Neural cell (in vitro differentiated cells): ENCODE measurements at regions not wholly inside any gene's neighbourhood (a gene's known extent, or its start where the extent isn't known, plus 50 kb on each side); places are given as distances from the start of the nearest gene placed in this dataset.

Experiments
- H2AFZ ChIP-seq: fragments of 200-600, 300-800 bp; sonication (generic), shearing (Covaris generic); 2 replicates; pipeline ENCODE4 v1.6.0; 2014; ENCODE audit warnings: low read depth, mild to moderate bottlenecking, antibody characterized with exemption, low read length, moderate library complexity
- H3F3A ChIP-seq: fragments of 200-600 bp; shearing (Covaris generic); 2 replicates; pipeline ENCODE4 v1.6.1; 2016; ENCODE audit warnings: mild to moderate bottlenecking, moderate library complexity, mixed read lengths, antibody characterized with exemption, low read length; ENCODE audit not compliant: insufficient read depth, poor library complexity, severe bottlenecking
- H3K27ac ChIP-seq: fragments of 200-600, 300-800 bp; sonication (generic), shearing (Covaris generic); 2 replicates; pipeline ENCODE4 v1.5.1; 2014; ENCODE audit warnings: mild to moderate bottlenecking, low read length, moderate library complexity
- H3K27me3 ChIP-seq: fragments of 300-800, 200-600 bp; sonication (generic), shearing (Covaris generic); 2 replicates; pipeline ENCODE4 v1.6.0; 2014; ENCODE audit warnings: mild to moderate bottlenecking, low read depth, low read length, moderate library complexity; ENCODE audit not compliant: insufficient read depth
- H3K36me3 ChIP-seq: fragments of 300-800, 200-600 bp; sonication (generic), shearing (Covaris generic); 2 replicates; pipeline ENCODE4 v1.5.1; 2014; ENCODE audit warnings: mild to moderate bottlenecking, antibody characterized with exemption, low read length, moderate library complexity; ENCODE audit not compliant: insufficient read depth
- H3K4me2 ChIP-seq: fragments of 300-800, 200-600 bp; sonication (generic), shearing (Covaris generic); 2 replicates; pipeline ENCODE4 v1.6.0; 2014; ENCODE audit warnings: mild to moderate bottlenecking, low read length
- H3K4me3 ChIP-seq: fragments of 300-800, 200-600 bp; sonication (generic), shearing (Covaris generic); 2 replicates; pipeline ENCODE4 v1.5.1; 2014; ENCODE audit warnings: mild to moderate bottlenecking, low read length, moderate library complexity
- H3K79me2 ChIP-seq: fragments of 200-600 bp; shearing (Covaris generic); replicated peaks from 2 replicates; pipeline ENCODE4 v1.6.0; 2014; ENCODE audit warnings: mild to moderate bottlenecking, low read length, moderate library complexity; ENCODE audit not compliant: insufficient read depth
- H3K9ac ChIP-seq: fragments of 300-800, 200-600 bp; sonication (generic), shearing (Covaris generic); 2 replicates; pipeline ENCODE4 v1.6.1; 2016; ENCODE audit warnings: mild to moderate bottlenecking, low read length, mixed read lengths
- H3K9me2 ChIP-seq: fragments of 200-600 bp; shearing (Covaris generic); 2 replicates; pipeline ENCODE4 v1.6.1; 2016; ENCODE audit warnings: mild to moderate bottlenecking, low read length, mixed read lengths; ENCODE audit not compliant: insufficient read depth
- H3K9me3 ChIP-seq: fragments of 200-600, 300-800 bp; sonication (generic), shearing (Covaris generic); 2 replicates; pipeline ENCODE4 v1.6.1; 2016; ENCODE audit warnings: mild to moderate bottlenecking, mixed run types, low read length, moderate library complexity, mixed read lengths
- H4K20me1 ChIP-seq: fragments of 200-600 bp; shearing (Covaris generic); 2 replicates; pipeline ENCODE4 v1.6.1; 2016; ENCODE audit warnings: mild to moderate bottlenecking, mixed run types; ENCODE audit not compliant: insufficient read depth
- EP300 ChIP-seq: fragments of 450-650 bp; conservative IDR thresholded peaks from 2 replicates; pipeline ENCODE4 v1.6.1; 2014; ENCODE audit warnings: antibody characterized with exemption, mild to moderate bottlenecking, moderate library complexity; ENCODE audit not compliant: poor library complexity, severe bottlenecking
- EZH2 ChIP-seq: fragments of 200-600, 300-800 bp; shearing (Covaris generic), sonication (generic); IDR thresholded peaks from 2 replicates; pipeline ENCODE4 v1.6.1; 2014; ENCODE audit warnings: antibody characterized with exemption, low read length, borderline replicate concordance, mild to moderate bottlenecking; ENCODE audit not compliant: insufficient read depth, poor library complexity, severe bottlenecking
- MXI1 ChIP-seq: fragments of 450-650 bp; conservative IDR thresholded peaks from 2 replicates; pipeline ENCODE4 v1.6.1; 2014; ENCODE audit warnings: antibody characterized with exemption, mild to moderate bottlenecking; ENCODE audit not compliant: poor library complexity, severe bottlenecking
- POLR2AphosphoS5 ChIP-seq: IDR thresholded peaks from 2 replicates; pipeline ENCODE4 v1.6.1; 2012
- RAD21 ChIP-seq: fragments of 450-650 bp; conservative IDR thresholded peaks from 2 replicates; pipeline ENCODE4 v1.6.1; 2014; ENCODE audit warnings: antibody characterized with exemption, mild to moderate bottlenecking, moderate library complexity
- REST ChIP-seq: IDR thresholded peaks from 2 replicates; pipeline ENCODE4 v1.6.1; 2012; ENCODE audit warnings: borderline replicate concordance
- SMC3 ChIP-seq: fragments of 450-650 bp; conservative IDR thresholded peaks from 2 replicates; pipeline ENCODE4 v1.6.1; 2014; ENCODE audit warnings: antibody characterized with exemption, mild to moderate bottlenecking, moderate library complexity; ENCODE audit not compliant: poor library complexity
- TAF1 ChIP-seq: IDR thresholded peaks from 2 replicates; pipeline ENCODE4 v1.6.1; 2012; ENCODE audit warnings: low read depth
- TF ChIP-seq, protein P1 (sequence below): fragments of 450-650 bp; IDR thresholded peaks from 2 replicates; pipeline ENCODE4 v1.5.1; 2014; ENCODE audit warnings: antibody characterized with exemption, mild to moderate bottlenecking, moderate library complexity; ENCODE audit not compliant: poor library complexity, severe bottlenecking

DNA sequence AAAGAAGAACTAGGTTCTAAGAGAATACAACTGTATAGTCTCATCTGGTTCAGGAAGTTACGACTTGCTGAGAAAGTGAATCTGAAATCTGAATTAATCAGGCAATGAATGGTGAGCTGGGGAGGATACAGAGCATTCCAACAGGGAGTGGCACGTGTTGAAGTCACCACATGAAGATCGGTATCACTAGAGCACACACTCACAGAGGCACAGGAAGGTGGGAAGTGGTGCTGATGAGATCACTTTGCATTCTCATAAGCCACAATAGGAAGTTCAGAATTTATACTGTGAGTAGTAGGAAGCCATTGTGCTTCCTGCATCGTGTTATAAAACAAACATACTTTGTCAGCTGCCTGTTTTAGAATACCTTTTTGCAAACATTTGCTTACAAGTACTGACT, 615.0 kb upstream of the DDX18 start:
- Histone ChIP-seq H3K27me3 (no peaks in the 10 kb centered on the region), H3K79me2 (no peaks in the 10 kb centered on the region), H3K4me3 (no peak overlapping the region), H2AFZ (no peak overlapping the region), H3K9me2 (no peaks in the 10 kb centered on the region), H3K9ac (no peak overlapping the region), H3K36me3 (no peaks in the 10 kb centered on the region), H3K27ac (no peak overlapping the region), H4K20me1 (no peaks in the 10 kb centered on the region), H3K9me3 (no peaks in the 10 kb centered on the region), H3K4me2 (no peak overlapping the region), H3F3A (no peaks in the 10 kb centered on the region)
- TF ChIP-seq TAF1 (no peak), POLR2AphosphoS5 (no peak), MXI1 (no peak), RAD21 (no peak), SMC3 (no peak), REST (no peak), EZH2 (no peak), EP300 (no peak)
- TF ChIP-seq, protein P1, sequence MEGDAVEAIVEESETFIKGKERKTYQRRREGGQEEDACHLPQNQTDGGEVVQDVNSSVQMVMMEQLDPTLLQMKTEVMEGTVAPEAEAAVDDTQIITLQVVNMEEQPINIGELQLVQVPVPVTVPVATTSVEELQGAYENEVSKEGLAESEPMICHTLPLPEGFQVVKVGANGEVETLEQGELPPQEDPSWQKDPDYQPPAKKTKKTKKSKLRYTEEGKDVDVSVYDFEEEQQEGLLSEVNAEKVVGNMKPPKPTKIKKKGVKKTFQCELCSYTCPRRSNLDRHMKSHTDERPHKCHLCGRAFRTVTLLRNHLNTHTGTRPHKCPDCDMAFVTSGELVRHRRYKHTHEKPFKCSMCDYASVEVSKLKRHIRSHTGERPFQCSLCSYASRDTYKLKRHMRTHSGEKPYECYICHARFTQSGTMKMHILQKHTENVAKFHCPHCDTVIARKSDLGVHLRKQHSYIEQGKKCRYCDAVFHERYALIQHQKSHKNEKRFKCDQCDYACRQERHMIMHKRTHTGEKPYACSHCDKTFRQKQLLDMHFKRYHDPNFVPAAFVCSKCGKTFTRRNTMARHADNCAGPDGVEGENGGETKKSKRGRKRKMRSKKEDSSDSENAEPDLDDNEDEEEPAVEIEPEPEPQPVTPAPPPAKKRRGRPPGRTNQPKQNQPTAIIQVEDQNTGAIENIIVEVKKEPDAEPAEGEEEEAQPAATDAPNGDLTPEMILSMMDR, result no peak

- Histone ChIP-seq H3K9me2 (no peaks in the 10 kb centered on the region), H3K36me3 (no peaks in the 10 kb centered on the region), H3K9ac (no peak overlapping the region), H3K27me3 (no peaks in the 10 kb centered on the region), H3K4me3 (no peak overlapping the region), H3F3A (no peaks in the 10 kb centered on the region), H4K20me1 (no peaks in the 10 kb centered on the region), H3K27ac (no peak overlapping the region), H3K4me2 (no peak overlapping the region), H2AFZ (no peak overlapping the region), H3K79me2 (no peaks in the 10 kb centered on the region), H3K9me3 (no peaks in the 10 kb centered on the region)
- no peak for TF ChIP-seq MXI1
- no peak for TF ChIP-seq EZH2
- TF ChIP-seq, protein P1, result no peak
- TF ChIP-seq REST, result no peak
- TF ChIP-seq POLR2AphosphoS5, result no peak
- no peak for TF ChIP-seq TAF1
- TF ChIP-seq EP300, result no peak
- TF ChIP-seq SMC3, result no peak
- TF ChIP-seq RAD21, result no peak
These were observed 601.9 kb upstream of the DDX18 start for GRCh38 chr2:117212562-117212961.
